PC-3 (cell line): ENCODE measurements at regions not wholly inside any gene's neighbourhood (a gene's known extent, or its start where the extent isn't known, plus 50 kb on each side); places are given as distances from the start of the nearest gene placed in this dataset.
A peak's percentile ranks its signal among the peaks of the same experiment; 100 is the strongest.

ENCODE experiments used
- ATAC-seq: fragments of 200-7000 bp; cut with Tn5 transposase; 2 replicates; pipeline ENCODE4 v1.9.1; 2020; ENCODE audit warnings: mild to moderate bottlenecking, moderate library complexity
- BruUV-seq: library from RNA; stranded (reverse); fragments of 400-500 nt; replicated peaks from 2 replicates; lab custom pipeline; 2021; lab: Mats Ljungman, UMichigan
- CTCF ChIA-PET: fragments of 300-600 bp; sonication (Branson Sonifier 250); formaldehyde crosslinking; loops from one replicate; lab custom pipeline; 2022; ENCODE audit warnings: antibody characterized with exemption; lab: Charles Lee
- POLR2A ChIA-PET: fragments of 300-600 bp; sonication (Branson Sonifier 250); formaldehyde crosslinking; loops from one replicate; lab custom pipeline; 2022; ENCODE audit warnings: antibody characterized with exemption; ENCODE audit not compliant: unreplicated experiment; lab: Charles Lee
- DNase-seq: peaks from one replicate; pipeline ENCODE4 v3.0.0-alpha.2; 2015
- H2AFZ ChIP-seq: fragments of 300-600 bp; sonication (generic); 2 replicates; pipeline ENCODE4 v1.6.0; 2016; ENCODE audit warnings: antibody characterized with exemption, low read length
- H3F3A ChIP-seq: fragments of 300-600 bp; sonication (generic); one replicate; pipeline ENCODE4 v1.6.0; 2017; ENCODE audit warnings: antibody characterized with exemption, low read length, control low read depth, mild to moderate bottlenecking; ENCODE audit not compliant: unreplicated experiment
- H3K27ac ChIP-seq: fragments of 300-600 bp; sonication (generic); 2 replicates; pipeline ENCODE4 v1.5.1; 2016; ENCODE audit warnings: mild to moderate bottlenecking, low read length
- H3K27me3 ChIP-seq: fragments of 300-600 bp; sonication (generic); 2 replicates; pipeline ENCODE4 v1.6.1; 2016; ENCODE audit warnings: low read length, mixed read lengths
- H3K36me3 ChIP-seq: fragments of 300-600 bp; sonication (generic); 2 replicates; pipeline ENCODE4 v1.6.1; 2016; ENCODE audit warnings: low read depth, mixed run types, low read length, mixed read lengths
- H3K4me1 ChIP-seq: fragments of 300-600 bp; sonication (generic); 2 replicates; pipeline ENCODE4 v1.5.1; 2016; ENCODE audit warnings: low read length; ENCODE audit not compliant: insufficient read depth
- H3K4me2 ChIP-seq: fragments of 300-600 bp; sonication (generic); 2 replicates; pipeline ENCODE4 v1.6.0; 2016; ENCODE audit warnings: low read length
- H3K4me3 ChIP-seq: fragments of 300-600 bp; sonication (generic); 2 replicates; pipeline ENCODE4 v1.5.1; 2016; ENCODE audit warnings: mild to moderate bottlenecking, low read length, mixed read lengths
- H3K79me2 ChIP-seq: fragments of 300-600 bp; sonication (generic); 2 replicates; pipeline ENCODE4 v1.6.1; 2017; ENCODE audit warnings: low read length, mixed read lengths
- H3K9ac ChIP-seq: fragments of 300-600 bp; sonication (generic); 2 replicates; pipeline ENCODE4 v1.6.0; 2016; ENCODE audit warnings: mild to moderate bottlenecking, low read length
- H3K9me2 ChIP-seq: fragments of 300-600 bp; sonication (generic); replicated peaks from 2 replicates; pipeline ENCODE4 v1.6.1; 2016; ENCODE audit warnings: mixed run types, low read length, mixed read lengths
- H3K9me3 ChIP-seq: fragments of 300-600 bp; sonication (generic); 2 replicates; pipeline ENCODE4 v1.6.1; 2016; ENCODE audit warnings: low read length, mixed read lengths
- H4K20me1 ChIP-seq: fragments of 300-600 bp; sonication (generic); 2 replicates; pipeline ENCODE4 v1.6.1; 2016; ENCODE audit warnings: low read length, mixed read lengths
- CTCF ChIP-seq: fragments of 300-600 bp; sonication (generic); conservative IDR thresholded peaks from 2 replicates; pipeline ENCODE4 v1.5.1; 2017; ENCODE audit warnings: antibody characterized with exemption, low read depth, mild to moderate bottlenecking, low read length
- EZH2 ChIP-seq: fragments of 300-600 bp; sonication (generic); IDR thresholded peaks from one replicate; pipeline ENCODE4 v1.6.1; 2017; ENCODE audit warnings: antibody characterized with exemption, mild to moderate bottlenecking, low read length; ENCODE audit not compliant: unreplicated experiment
- EZH2phosphoT487 ChIP-seq: fragments of 300-600 bp; sonication (generic); IDR thresholded peaks from 2 replicates; pipeline ENCODE4 v1.6.1; 2018; ENCODE audit warnings: mild to moderate bottlenecking, antibody characterized with exemption, low read length, borderline replicate concordance
- intact Hi-C: fragments of 100-400 bp; cut with micrococcal nuclease; formaldehyde crosslinking; loops from 2 replicates; pipeline ENCODE4 v1.9.0; 2023

DNA sequence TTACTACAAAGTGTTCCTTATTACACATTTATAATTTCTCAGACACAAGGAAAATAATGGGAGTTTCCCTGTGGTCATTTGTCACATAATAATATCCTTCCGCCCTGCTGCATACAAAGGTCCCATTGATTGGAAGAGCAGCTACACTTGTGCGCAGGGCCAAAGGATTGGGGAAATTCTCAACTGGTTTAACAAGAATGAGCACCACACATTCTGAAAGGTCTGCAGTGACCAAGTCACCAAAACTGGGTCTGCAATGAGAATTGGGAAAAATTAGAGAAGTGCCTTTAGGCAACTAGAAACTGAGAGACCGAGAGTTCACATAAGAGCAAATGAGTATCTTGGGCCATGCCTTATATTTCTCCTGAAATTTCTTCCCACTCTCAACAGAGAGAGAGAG lies 98.2 kb upstream of the NR2F2 start:
- H3K9ac ChIP-seq, result peak overlapping the region; percentile 61
- no peaks in the 10 kb centered on the region for H3K27me3 ChIP-seq
- H3F3A ChIP-seq, result peaks cover 14% of the 10 kb centered on the region
- ChIA-PET CTCF (no interaction called here), POLR2A (no interaction called here)
- H4K20me1 ChIP-seq, result no peaks in the 10 kb centered on the region
- no TSS peak for BruUV-seq
- peak overlapping the region; percentile 49 for H3K4me2 ChIP-seq
- ATAC-seq (peak; percentile 2; the same call in 1 of the 2 replicates), DNase-seq (peak; percentile 86)
- H3K4me1 ChIP-seq, result peaks cover 47% of the 10 kb centered on the region
- no peaks in the 10 kb centered on the region for H3K9me2 ChIP-seq
- peak overlapping the region; percentile 5; the same call in 1 of the 2 replicates for H3K4me3 ChIP-seq
- H3K36me3 ChIP-seq, result no peaks in the 10 kb centered on the region
- H3K27ac ChIP-seq, result peak overlapping the region; percentile 96
- TF ChIP-seq EZH2 (no peak), CTCF (no peak), EZH2phosphoT487 (no peak)
- no peak overlapping the region for H2AFZ ChIP-seq
- H3K9me3 ChIP-seq, result no peaks in the 10 kb centered on the region
- H3K79me2 ChIP-seq, result no peaks in the 10 kb centered on the region
- intact Hi-C loops, result loop anchor here (5.0 kb wide), 1 partner anchor 985 kb away; no protein-coding TSS in a partner anchor

DNA sequence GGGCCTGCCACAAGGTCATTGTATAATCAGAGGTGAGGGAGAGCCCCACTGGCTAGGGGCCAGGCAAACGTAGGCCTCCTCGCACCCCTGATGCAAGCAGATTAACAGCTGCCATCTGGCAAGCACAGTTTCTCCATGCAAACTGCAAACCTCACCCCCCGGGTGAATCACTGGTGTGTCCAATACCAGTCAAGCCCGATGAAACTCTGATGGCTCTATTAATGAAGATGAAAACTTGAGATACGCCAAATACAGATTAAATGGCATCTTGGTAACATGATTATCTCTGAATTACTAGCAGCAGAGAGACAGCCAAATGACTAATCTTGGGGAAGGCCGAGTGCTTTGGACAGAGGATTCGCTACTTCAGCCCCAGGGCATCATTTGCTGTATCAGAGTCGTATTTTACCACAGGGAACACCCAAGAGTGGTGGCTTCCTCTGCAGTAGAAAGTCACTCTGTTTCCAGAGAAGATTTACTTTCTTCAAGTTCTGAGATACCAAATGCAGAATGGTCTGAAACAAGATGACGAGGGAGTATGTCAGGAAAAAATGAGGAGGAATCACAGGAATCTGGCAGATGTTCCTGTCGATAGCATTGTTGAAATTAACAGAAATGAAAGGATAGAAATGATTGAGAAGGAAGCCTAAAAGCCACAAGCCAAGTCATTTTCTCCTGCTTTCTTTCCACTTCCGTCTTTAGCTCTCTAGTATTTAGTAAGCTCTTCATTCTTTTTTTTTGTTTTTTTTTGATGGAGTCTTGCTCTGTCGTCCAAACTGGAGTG lies 96.2 kb upstream of the NR2F2 start:
- no peaks in the 10 kb centered on the region for H3K36me3 ChIP-seq
- H3K4me1 ChIP-seq, result peaks cover 47% of the 10 kb centered on the region
- intact Hi-C loops, result loop anchor here (5.0 kb wide), 1 partner anchor 987 kb away; no protein-coding TSS in a partner anchor
- ChIA-PET CTCF (no interaction called here), POLR2A (interaction anchor here (0.6 kb wide), 1 partner anchor 39 kb away, joined by 5 read pairs; no protein-coding TSS in a partner anchor)
- H3K27ac ChIP-seq, result peak overlapping the region; percentile 96
- no peaks in the 10 kb centered on the region for H3K9me2 ChIP-seq
- DNase-seq (peak; percentile 88), ATAC-seq (peak; percentile 55)
- no peaks in the 10 kb centered on the region for H3K27me3 ChIP-seq
- BruUV-seq, result no TSS peak
- peak overlapping the region; percentile 61 for H3K9ac ChIP-seq
- H3F3A ChIP-seq, result peaks cover 14% of the 10 kb centered on the region
- peak overlapping the region; percentile 49; the same call in 1 of the 2 replicates for H2AFZ ChIP-seq
- no peaks in the 10 kb centered on the region for H3K9me3 ChIP-seq
- TF ChIP-seq EZH2, result no peak
- H3K4me3 ChIP-seq, result peak overlapping the region; percentile 49
- H3K4me2 ChIP-seq, result peak overlapping the region; percentile 76
- no peaks in the 10 kb centered on the region for H4K20me1 ChIP-seq
- no peaks in the 10 kb centered on the region for H3K79me2 ChIP-seq

GRCh38 chr15:96237002-96237401 lies 93.5 kb upstream of the NR2F2 start:
- Histone ChIP-seq H3K9me3 (no peaks in the 10 kb centered on the region), H3K9me2 (no peaks in the 10 kb centered on the region), H3K9ac (no peak overlapping the region), H3K27me3 (no peaks in the 10 kb centered on the region), H3K4me1 (peaks cover 32% of the 10 kb centered on the region), H2AFZ (no peak overlapping the region), H3K27ac (no peak overlapping the region), H3K4me3 (no peak overlapping the region), H3K79me2 (no peaks in the 10 kb centered on the region), H4K20me1 (no peaks in the 10 kb centered on the region), H3K4me2 (no peak overlapping the region), H3F3A (peaks cover 5% of the 10 kb centered on the region), H3K36me3 (no peaks in the 10 kb centered on the region)
- CTCF ChIA-PET, result interaction anchor here (0.7 kb wide), 1 partner anchor 29 kb away, joined by 3 read pairs; no protein-coding TSS in a partner anchor
- POLR2A ChIA-PET, result no interaction called here
- TF ChIP-seq EZH2 (no peak), CTCF (no peak), EZH2phosphoT487 (no peak)
- ATAC-seq, result no peak
- intact Hi-C loops, result no loop called here
- DNase-seq, result no peak
- BruUV-seq, result no TSS peak
